HG02610 (cell line): ENCODE measurements at regions not wholly inside any gene's neighbourhood (a gene's known extent, or its start where the extent isn't known, plus 50 kb on each side); places are given as distances from the start of the nearest gene placed in this dataset.
"Not testable (repeated sequence)": the region's sequence is repeated elsewhere in the genome, so short reads cannot be mapped to it uniquely, and the experiment has no call there.

Source experiments
- ATAC-seq: cut with Tn5 transposase; IDR thresholded peaks from one replicate; pipeline ENCODE4 v1.9.1; 2021; ENCODE audit warnings: mild to moderate bottlenecking, moderate library complexity; ENCODE audit not compliant: unreplicated experiment

GRCh38 chr5:36739751-36740221 is 133.4 kb downstream of the SLC1A3 start:
- ATAC-seq, result peak; percentile 62

- no peak for ATAC-seq
These were observed 134.0 kb downstream of the SLC1A3 start for GRCh38 chr5:36740259-36740898.

GRCh38 chr5:36741128-36741527 is 134.7 kb downstream of the SLC1A3 start:
- ATAC-seq, result no peak

- ATAC-seq, result peak; percentile 6
These were observed 132.4 kb upstream of the NIPBL start for GRCh38 chr5:36743891-36744772.

GRCh38 chr5:36744773-36745589 is 131.6 kb upstream of the NIPBL start:
- ATAC-seq, result peak; percentile 80

- ATAC-seq, result not testable (repeated sequence)
These were observed 128.8 kb upstream of the NIPBL start for GRCh38 chr5:36747794-36748193.

GRCh38 chr5:36751886-36752285 is 124.7 kb upstream of the NIPBL start:
- ATAC-seq, result no peak

- no peak for ATAC-seq
These were observed 121.2 kb upstream of the NIPBL start for GRCh38 chr5:36755342-36755741.

- ATAC-seq, result no peak
These were observed 120.6 kb upstream of the NIPBL start for GRCh38 chr5:36755920-36756488.

GRCh38 chr5:36756848-36757247 is 119.7 kb upstream of the NIPBL start:
- no peak for ATAC-seq

- no peak for ATAC-seq
These were observed 117.5 kb upstream of the NIPBL start for GRCh38 chr5:36759117-36759516.

- no peak for ATAC-seq
These were observed 113.1 kb upstream of the NIPBL start for GRCh38 chr5:36763454-36763853.

- ATAC-seq, result no peak
These were observed 110.7 kb upstream of the NIPBL start for GRCh38 chr5:36765876-36766275.

GRCh38 chr5:36766981-36767380 is 109.6 kb upstream of the NIPBL start:
- no peak for ATAC-seq

- no peak for ATAC-seq
These were observed 108.1 kb upstream of the NIPBL start for GRCh38 chr5:36768450-36768849.

- ATAC-seq, result no peak
These were observed 107.3 kb upstream of the NIPBL start for GRCh38 chr5:36769129-36769770.

- no peak for ATAC-seq
These were observed 106.4 kb upstream of the NIPBL start for GRCh38 chr5:36770125-36770524.

- no peak for ATAC-seq
These were observed 104.1 kb upstream of the NIPBL start for GRCh38 chr5:36772276-36773140.

GRCh38 chr5:36777105-36777757 is 99.3 kb upstream of the NIPBL start:
- ATAC-seq, result no peak
